BJ (cell line): ENCODE measurements at regions not wholly inside any gene's neighbourhood (a gene's known extent, or its start where the extent isn't known, plus 50 kb on each side); places are given as distances from the start of the nearest gene placed in this dataset.

ENCODE experiments used
- CTCF ChIA-PET: fragments of 350-600 bp; formaldehyde crosslinking; extraction: SDS; loops from one replicate; lab custom pipeline; 2021; ENCODE audit warnings: antibody characterized with exemption, inconsistent platforms; lab: Yijun Ruan, JAX
- POLR2A ChIA-PET: fragments of 300-600 bp; sonication (Branson Sonifier 250); formaldehyde crosslinking; extraction: SDS; loops from one replicate; lab custom pipeline; 2021; ENCODE audit warnings: antibody characterized with exemption; lab: Charles Lee
- DNase-seq: peaks from one replicate; pipeline ENCODE4 v3.0.0-alpha.2; 2011; ENCODE audit warnings: low read depth
- H3K27me3 ChIP-seq: 2 replicates; pipeline ENCODE4 v1.6.0; 2011; ENCODE audit warnings: low read length; ENCODE audit not compliant: control insufficient read depth, insufficient read depth
- H3K36me3 ChIP-seq: 2 replicates; pipeline ENCODE4 v1.5.1; 2011; ENCODE audit warnings: low read length; ENCODE audit not compliant: control insufficient read depth, insufficient read depth
- H3K4me3 ChIP-seq: 2 replicates; pipeline ENCODE4 v1.5.1; 2011; ENCODE audit warnings: low read depth, mild to moderate bottlenecking, control low read depth, low read length
- TF ChIP-seq, protein P1 (sequence below): IDR thresholded peaks from 2 replicates; pipeline ENCODE4 v1.5.1; 2011; ENCODE audit warnings: low read depth, mild to moderate bottlenecking, control low read depth, inconsistent platforms, low read length, moderate library complexity; ENCODE audit not compliant: insufficient read depth

DNA sequence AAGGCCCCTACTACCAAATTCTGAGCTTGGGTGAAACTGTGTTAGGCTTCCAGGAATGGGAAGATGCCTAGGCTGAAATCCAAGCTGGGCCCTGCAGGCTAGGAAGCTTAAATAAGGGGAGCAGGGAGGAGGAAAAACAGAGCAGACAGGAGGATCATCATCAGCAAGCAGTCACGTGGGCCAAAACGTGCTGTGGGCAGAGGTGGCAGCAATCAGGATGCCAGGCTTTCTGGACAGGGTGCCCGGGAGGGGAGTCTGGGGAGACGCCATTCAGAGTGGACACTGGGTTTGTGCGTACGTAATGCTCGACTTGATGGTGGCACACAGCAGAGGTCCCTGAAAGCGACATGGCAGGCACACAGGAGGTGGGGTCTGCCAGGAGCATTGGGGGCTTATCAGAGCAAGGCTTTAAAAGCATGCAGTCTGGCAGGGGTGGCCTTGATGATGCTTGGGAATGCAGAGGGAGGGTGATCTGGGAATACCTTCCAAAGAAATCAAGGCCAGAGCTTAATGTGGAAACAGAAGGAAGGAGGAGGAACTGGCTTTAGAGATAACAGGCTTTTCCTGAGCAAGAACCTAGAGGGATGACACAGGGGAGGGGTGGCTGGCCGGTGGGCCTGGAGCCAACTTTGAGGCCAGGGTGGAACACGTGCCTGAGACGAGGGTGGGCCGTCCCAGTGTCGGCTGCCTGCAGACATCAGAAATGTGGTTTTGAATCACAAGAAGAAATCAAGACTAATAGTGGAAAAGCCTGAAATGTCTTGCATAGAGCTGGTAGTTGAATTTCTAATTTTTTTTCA, 212.5 kb downstream of the GADD45G start:
- TF ChIP-seq, protein P1, sequence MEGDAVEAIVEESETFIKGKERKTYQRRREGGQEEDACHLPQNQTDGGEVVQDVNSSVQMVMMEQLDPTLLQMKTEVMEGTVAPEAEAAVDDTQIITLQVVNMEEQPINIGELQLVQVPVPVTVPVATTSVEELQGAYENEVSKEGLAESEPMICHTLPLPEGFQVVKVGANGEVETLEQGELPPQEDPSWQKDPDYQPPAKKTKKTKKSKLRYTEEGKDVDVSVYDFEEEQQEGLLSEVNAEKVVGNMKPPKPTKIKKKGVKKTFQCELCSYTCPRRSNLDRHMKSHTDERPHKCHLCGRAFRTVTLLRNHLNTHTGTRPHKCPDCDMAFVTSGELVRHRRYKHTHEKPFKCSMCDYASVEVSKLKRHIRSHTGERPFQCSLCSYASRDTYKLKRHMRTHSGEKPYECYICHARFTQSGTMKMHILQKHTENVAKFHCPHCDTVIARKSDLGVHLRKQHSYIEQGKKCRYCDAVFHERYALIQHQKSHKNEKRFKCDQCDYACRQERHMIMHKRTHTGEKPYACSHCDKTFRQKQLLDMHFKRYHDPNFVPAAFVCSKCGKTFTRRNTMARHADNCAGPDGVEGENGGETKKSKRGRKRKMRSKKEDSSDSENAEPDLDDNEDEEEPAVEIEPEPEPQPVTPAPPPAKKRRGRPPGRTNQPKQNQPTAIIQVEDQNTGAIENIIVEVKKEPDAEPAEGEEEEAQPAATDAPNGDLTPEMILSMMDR: no peak
- POLR2A ChIA-PET: no interaction called here
- H3K4me3 ChIP-seq: no peak overlapping the region
- no peak for DNase-seq
- H3K36me3 ChIP-seq: no peaks in the 10 kb centered on the region
- CTCF ChIA-PET: no interaction called here
- no peaks in the 10 kb centered on the region for H3K27me3 ChIP-seq

DNA sequence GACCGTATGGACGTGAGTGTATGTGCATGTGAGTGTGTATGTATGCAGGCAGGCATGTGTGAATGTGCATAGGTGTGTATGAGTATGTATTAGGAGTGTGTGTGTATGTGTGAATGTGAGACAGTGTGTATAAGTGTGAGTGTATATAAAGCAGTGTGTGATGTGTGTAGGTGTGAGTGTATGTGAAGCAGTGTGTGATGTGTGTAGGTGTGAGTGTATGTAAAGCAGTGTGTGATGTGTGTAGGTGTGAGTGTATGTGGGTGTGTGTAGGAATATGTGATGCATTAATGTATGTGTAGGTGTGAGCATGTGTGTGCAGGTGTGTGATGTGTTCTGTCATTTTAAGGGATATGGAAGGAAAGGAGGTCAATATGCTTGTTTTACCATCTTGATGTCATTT, 215.5 kb downstream of the GADD45G start:
- CTCF ChIA-PET: interaction anchor here (0.6 kb wide), 1 partner anchor 14 kb away, joined by 3 read pairs; no protein-coding TSS in a partner anchor
- POLR2A ChIA-PET: no interaction called here
- TF ChIP-seq, protein P1: no peak

DNA sequence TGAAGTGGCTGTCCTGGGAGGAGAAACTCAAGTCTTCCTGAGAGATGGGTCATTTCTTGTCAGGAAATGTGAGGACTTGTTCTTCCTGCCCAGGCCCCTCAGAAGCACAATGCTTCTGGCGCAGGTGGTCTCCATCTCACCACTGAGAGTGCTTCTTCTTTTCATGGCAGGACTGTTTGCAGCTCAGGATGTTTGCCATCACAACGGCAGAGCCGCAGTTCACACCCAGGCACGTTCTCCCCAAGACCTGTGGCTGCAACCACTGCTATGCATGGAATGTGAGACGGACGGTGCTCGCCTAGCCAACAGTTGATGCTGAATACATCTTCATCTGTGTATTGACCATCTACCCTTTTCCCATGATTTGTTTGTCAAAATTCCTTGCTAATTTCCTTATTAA, 216.3 kb downstream of the GADD45G start:
- TF ChIP-seq, protein P1: no peak
- H3K27me3 ChIP-seq: no peaks in the 10 kb centered on the region
- H3K36me3 ChIP-seq: no peaks in the 10 kb centered on the region
- H3K4me3 ChIP-seq: no peak overlapping the region
- ChIA-PET POLR2A (no interaction called here), CTCF (no interaction called here)
- no peak for DNase-seq

More for the DNA sequence above, 215.5 kb downstream of the GADD45G start:
- Histone ChIP-seq H3K4me3 (no peak overlapping the region), H3K36me3 (no peaks in the 10 kb centered on the region), H3K27me3 (no peaks in the 10 kb centered on the region)
- DNase-seq: no peak

DNA sequence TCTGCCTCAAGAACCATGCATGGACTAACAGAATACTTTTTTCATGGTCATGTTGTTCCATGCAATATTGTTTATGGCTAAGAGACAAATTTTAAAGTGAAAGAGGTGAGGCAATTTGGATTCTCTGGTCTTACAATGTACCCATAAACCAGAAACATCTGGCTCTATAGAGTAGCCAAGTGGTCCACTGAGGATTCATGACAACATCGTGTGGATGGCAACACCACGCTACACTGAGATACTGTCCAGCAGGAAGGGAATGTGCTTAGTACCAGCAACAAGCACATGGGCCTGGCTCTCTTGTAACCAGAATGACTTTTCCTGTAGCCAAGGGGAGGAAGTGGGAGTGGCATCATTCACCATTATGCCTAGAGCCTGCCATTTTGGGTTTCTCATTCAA, 218.2 kb downstream of the GADD45G start:
- H3K4me3 ChIP-seq: no peak overlapping the region
- no peak for DNase-seq
- TF ChIP-seq, protein P1: no peak
- CTCF ChIA-PET: interaction anchor here (1.5 kb wide), 1 partner anchor 13 kb away, joined by 4 read pairs; no protein-coding TSS in a partner anchor
- no peaks in the 10 kb centered on the region for H3K27me3 ChIP-seq
- POLR2A ChIA-PET: no interaction called here
- H3K36me3 ChIP-seq: no peaks in the 10 kb centered on the region

DNA sequence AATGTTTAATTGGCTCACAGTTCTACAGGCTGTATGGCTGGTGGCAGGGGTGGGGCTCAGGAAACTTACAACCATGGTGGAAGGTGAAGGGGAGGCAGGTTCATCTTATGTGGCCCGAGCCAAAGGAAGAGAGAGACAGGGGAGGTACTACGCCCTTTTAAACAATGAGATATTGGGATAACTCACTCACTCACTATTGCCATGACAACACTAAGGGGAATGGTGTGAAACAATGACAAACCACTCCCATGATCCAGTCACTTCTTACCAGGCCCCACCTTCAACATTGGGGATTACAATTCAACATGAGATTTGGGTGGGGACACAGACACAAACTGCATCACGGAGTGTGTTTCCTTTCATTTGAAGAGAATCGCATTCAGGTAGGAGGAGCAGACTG, 220.9 kb downstream of the GADD45G start:
- ChIA-PET CTCF (interaction anchor here (0.8 kb wide), 1 partner anchor 13 kb away, joined by 3 read pairs; no protein-coding TSS in a partner anchor), POLR2A (no interaction called here)
- no peak overlapping the region for H3K4me3 ChIP-seq
- no peak for DNase-seq
- no peaks in the 10 kb centered on the region for H3K36me3 ChIP-seq
- H3K27me3 ChIP-seq: no peaks in the 10 kb centered on the region
- TF ChIP-seq, protein P1: no peak
